ENCODE measurements at regions not wholly inside any gene's neighbourhood (a gene's known extent, or its start where the extent isn't known, plus 50 kb on each side); places are given as distances from the start of the nearest gene placed in this dataset.

DNA sequence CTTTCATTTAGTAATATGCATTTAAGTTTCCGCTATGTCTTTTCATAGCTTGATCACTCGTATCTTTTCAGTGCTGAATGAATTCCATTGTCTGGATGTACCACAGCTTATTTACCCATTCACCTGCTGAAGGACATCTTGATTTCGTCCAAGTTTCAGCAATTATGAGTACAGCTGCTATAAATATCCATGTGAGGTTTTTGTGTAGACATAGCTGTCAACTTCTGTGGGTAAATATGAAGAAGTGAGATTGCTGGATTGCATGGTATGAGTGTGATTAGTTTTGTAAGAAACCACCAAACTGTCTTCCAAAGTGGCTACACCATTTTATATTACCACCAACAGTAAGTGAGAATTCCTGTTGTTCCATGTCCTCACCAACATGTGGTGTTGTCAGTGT, 79.2 kb upstream of the STMND1 start:
- TF ChIP-seq, protein P1, sequence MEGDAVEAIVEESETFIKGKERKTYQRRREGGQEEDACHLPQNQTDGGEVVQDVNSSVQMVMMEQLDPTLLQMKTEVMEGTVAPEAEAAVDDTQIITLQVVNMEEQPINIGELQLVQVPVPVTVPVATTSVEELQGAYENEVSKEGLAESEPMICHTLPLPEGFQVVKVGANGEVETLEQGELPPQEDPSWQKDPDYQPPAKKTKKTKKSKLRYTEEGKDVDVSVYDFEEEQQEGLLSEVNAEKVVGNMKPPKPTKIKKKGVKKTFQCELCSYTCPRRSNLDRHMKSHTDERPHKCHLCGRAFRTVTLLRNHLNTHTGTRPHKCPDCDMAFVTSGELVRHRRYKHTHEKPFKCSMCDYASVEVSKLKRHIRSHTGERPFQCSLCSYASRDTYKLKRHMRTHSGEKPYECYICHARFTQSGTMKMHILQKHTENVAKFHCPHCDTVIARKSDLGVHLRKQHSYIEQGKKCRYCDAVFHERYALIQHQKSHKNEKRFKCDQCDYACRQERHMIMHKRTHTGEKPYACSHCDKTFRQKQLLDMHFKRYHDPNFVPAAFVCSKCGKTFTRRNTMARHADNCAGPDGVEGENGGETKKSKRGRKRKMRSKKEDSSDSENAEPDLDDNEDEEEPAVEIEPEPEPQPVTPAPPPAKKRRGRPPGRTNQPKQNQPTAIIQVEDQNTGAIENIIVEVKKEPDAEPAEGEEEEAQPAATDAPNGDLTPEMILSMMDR (IDR thresholded peaks at IDR 0.05): no peak
- no peak for TF ChIP-seq POLR2A (IDR thresholded peaks at IDR 0.05)
